Astrocyte (in vitro differentiated cells and primary cell): ENCODE measurements at regions not wholly inside any gene's neighbourhood (a gene's known extent, or its start where the extent isn't known, plus 50 kb on each side); places are given as distances from the start of the nearest gene placed in this dataset.

Source experiments
- DNase-seq: peaks from one replicate; pipeline ENCODE4 v3.0.0-alpha.2; 2010; ENCODE audit warnings: low read depth
- FAIRE-seq: peaks from 2 replicates; lab custom pipeline; 2011; peaks lifted over from hg19 to GRCh38; lab: Jason Lieb, UNC
- H2AFZ ChIP-seq: 2 replicates; pipeline ENCODE4 v1.6.0; 2012; ENCODE audit warnings: low read depth, low read length, inconsistent platforms
- H3K27ac ChIP-seq: 2 replicates; pipeline ENCODE4 v1.5.1; 2011; ENCODE audit warnings: low read depth, low read length, inconsistent platforms
- H3K27me3 ChIP-seq: 2 replicates; pipeline ENCODE4 v1.6.0; 2011; ENCODE audit warnings: low read length, inconsistent platforms; ENCODE audit not compliant: insufficient read depth
- H3K36me3 ChIP-seq: 2 replicates; pipeline ENCODE4 v1.5.1; 2011; ENCODE audit warnings: low read length, inconsistent platforms; ENCODE audit not compliant: insufficient read depth
- H3K4me1 ChIP-seq: 2 replicates; pipeline ENCODE4 v1.5.1; 2011; ENCODE audit warnings: low read length, inconsistent platforms; ENCODE audit not compliant: insufficient read depth
- H3K4me2 ChIP-seq: 2 replicates; pipeline ENCODE4 v1.6.0; 2012; ENCODE audit warnings: low read length, inconsistent platforms
- H3K4me3 ChIP-seq: 2 replicates; pipeline ENCODE4 v1.5.1; 2011; ENCODE audit warnings: low read depth, mild to moderate bottlenecking, low read length, inconsistent platforms; ENCODE audit not compliant: insufficient read depth
- H3K79me2 ChIP-seq: 2 replicates; pipeline ENCODE4 v1.6.0; 2012; ENCODE audit warnings: mild to moderate bottlenecking, low read length, inconsistent platforms; ENCODE audit not compliant: insufficient read depth
- H3K9ac ChIP-seq: 2 replicates; pipeline ENCODE4 v1.6.0; 2012; ENCODE audit warnings: mild to moderate bottlenecking, low read length, inconsistent platforms
- H3K9me3 ChIP-seq: 2 replicates; pipeline ENCODE4 v1.5.1; 2012; ENCODE audit warnings: low read depth, mild to moderate bottlenecking, low read length, inconsistent platforms; ENCODE audit not compliant: insufficient read depth
- H4K20me1 ChIP-seq: 2 replicates; pipeline ENCODE4 v1.6.0; 2012; ENCODE audit warnings: low read length, inconsistent platforms; ENCODE audit not compliant: insufficient read depth
- H3K27ac Mint-ChIP-seq: one replicate; pipeline ENCODE4 v1.8.0; 2021; ENCODE audit warnings: mild to moderate bottlenecking, mixed read lengths; ENCODE audit not compliant: unreplicated experiment
- H3K27me3 Mint-ChIP-seq: one replicate; pipeline ENCODE4 v1.8.0; 2021; ENCODE audit warnings: low read depth, mixed read lengths; ENCODE audit not compliant: unreplicated experiment
- H3K36me3 Mint-ChIP-seq: one replicate; pipeline ENCODE4 v1.8.0; 2021; ENCODE audit warnings: low read depth, mixed read lengths; ENCODE audit not compliant: unreplicated experiment
- H3K4me1 Mint-ChIP-seq: one replicate; pipeline ENCODE4 v1.8.0; 2021; ENCODE audit warnings: low read depth, mixed read lengths; ENCODE audit not compliant: unreplicated experiment
- H3K4me3 Mint-ChIP-seq: one replicate; pipeline ENCODE4 v1.8.0; 2021; ENCODE audit warnings: mild to moderate bottlenecking, moderate library complexity, mixed read lengths; ENCODE audit not compliant: unreplicated experiment
- H3K9me3 Mint-ChIP-seq: one replicate; pipeline ENCODE4 v1.8.0; 2021; ENCODE audit warnings: mild to moderate bottlenecking, mixed read lengths; ENCODE audit not compliant: unreplicated experiment
- CTCF ChIP-seq: IDR thresholded peaks from 2 replicates; pipeline ENCODE4 v1.5.1; 2011; ENCODE audit warnings: low read depth, mild to moderate bottlenecking, inconsistent platforms, low read length, moderate library complexity; ENCODE audit not compliant: insufficient read depth
- EZH2 ChIP-seq: IDR thresholded peaks from 2 replicates; pipeline ENCODE4 v1.6.1; 2012; ENCODE audit warnings: mild to moderate bottlenecking, low read length, inconsistent platforms; ENCODE audit not compliant: insufficient read depth

DNA sequence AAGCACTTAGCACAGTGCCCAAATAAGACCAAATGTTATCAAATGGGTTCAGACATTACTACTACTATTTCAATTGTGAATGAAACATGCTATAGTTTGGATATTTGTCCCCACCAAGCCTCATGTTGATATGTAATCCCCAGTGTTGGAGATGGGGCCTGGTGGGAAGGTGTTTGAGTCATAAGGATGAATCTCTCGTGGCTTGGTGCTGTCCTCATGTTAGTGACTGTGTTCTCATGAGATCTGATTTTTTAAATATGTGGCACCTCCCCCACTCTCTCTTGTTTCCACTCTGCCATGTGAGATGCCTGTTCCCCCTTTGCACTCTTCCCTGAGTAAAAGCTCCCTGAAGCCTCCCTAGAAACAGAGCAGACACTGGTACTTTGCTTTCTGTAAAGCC lies 148.7 kb upstream of the TGFBR2 start:
- Mint-ChIP-seq H3K27me3 (no peaks in the 10 kb centered on the region), H3K4me1 (peaks cover 1% of the 10 kb centered on the region)

GRCh38 chr3:30458376-30459171 lies 147.8 kb upstream of the TGFBR2 start:
- no peaks in the 10 kb centered on the region for H4K20me1 ChIP-seq
- Mint-ChIP-seq H3K27me3 (no peaks in the 10 kb centered on the region), H3K36me3 (no peaks in the 10 kb centered on the region), H3K27ac (no peak overlapping the region), H3K9me3 (peaks cover 5% of the 10 kb centered on the region), H3K4me1 (peaks cover 1% of the 10 kb centered on the region), H3K4me3 (no peak overlapping the region)
- H3K27ac ChIP-seq: no peak overlapping the region
- no peaks in the 10 kb centered on the region for H3K27me3 ChIP-seq
- DNase-seq: no peak
- H3K9ac ChIP-seq: no peak overlapping the region
- no peaks in the 10 kb centered on the region for H3K9me3 ChIP-seq
- no peaks in the 10 kb centered on the region for H3K79me2 ChIP-seq
- FAIRE-seq: no peak
- H3K4me1 ChIP-seq: no peaks in the 10 kb centered on the region
- H3K4me2 ChIP-seq: no peak overlapping the region
- no peaks in the 10 kb centered on the region for H3K36me3 ChIP-seq
- no peak overlapping the region for H2AFZ ChIP-seq
- no peak overlapping the region for H3K4me3 ChIP-seq
- TF ChIP-seq CTCF (no peak), EZH2 (no peak)

More for the DNA sequence above, 148.7 kb upstream of the TGFBR2 start:
- Histone ChIP-seq H2AFZ (no peak overlapping the region), H3K9me3 (no peaks in the 10 kb centered on the region), H3K9ac (no peak overlapping the region), H4K20me1 (no peaks in the 10 kb centered on the region), H3K4me3 (no peak overlapping the region), H3K4me1 (no peaks in the 10 kb centered on the region), H3K79me2 (no peaks in the 10 kb centered on the region), H3K4me2 (no peak overlapping the region), H3K27ac (no peak overlapping the region), H3K27me3 (no peaks in the 10 kb centered on the region), H3K36me3 (no peaks in the 10 kb centered on the region)
- no peak for TF ChIP-seq CTCF
- H3K27ac Mint-ChIP-seq: no peak overlapping the region
- no peaks in the 10 kb centered on the region for H3K36me3 Mint-ChIP-seq
- no peak for FAIRE-seq
- peaks cover 5% of the 10 kb centered on the region for H3K9me3 Mint-ChIP-seq
- DNase-seq: no peak
- H3K4me3 Mint-ChIP-seq: no peak overlapping the region

DNA sequence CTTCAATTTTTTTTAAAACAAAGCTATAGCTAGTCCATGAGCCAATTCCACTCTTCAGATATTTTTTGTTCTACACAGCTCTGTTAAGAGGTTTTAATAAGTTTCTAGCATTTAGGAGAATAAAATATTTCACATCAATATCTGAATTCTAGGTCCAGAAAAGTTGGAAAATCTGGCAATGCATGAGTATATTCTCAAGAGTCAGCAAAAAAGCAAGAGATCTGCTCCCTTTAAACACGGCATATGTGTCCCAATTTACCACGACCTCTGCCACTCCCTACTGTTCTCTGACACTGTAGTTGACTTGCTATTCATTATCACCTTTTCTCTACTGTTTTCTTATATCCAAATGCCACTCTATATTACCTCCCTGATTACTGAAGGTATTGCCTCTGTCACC lies 145.1 kb upstream of the TGFBR2 start:
- no peaks in the 10 kb centered on the region for H3K4me1 ChIP-seq
- no peaks in the 10 kb centered on the region for H4K20me1 ChIP-seq
- no peaks in the 10 kb centered on the region for H3K27me3 ChIP-seq
- no peak overlapping the region for H3K27ac Mint-ChIP-seq
- no peak overlapping the region for H3K27ac ChIP-seq
- DNase-seq: no peak
- H3K27me3 Mint-ChIP-seq: no peaks in the 10 kb centered on the region
- H3K4me3 ChIP-seq: no peak overlapping the region
- H3K4me1 Mint-ChIP-seq: peaks cover 1% of the 10 kb centered on the region
- H3K79me2 ChIP-seq: no peaks in the 10 kb centered on the region
- H3K9ac ChIP-seq: no peak overlapping the region
- H3K36me3 Mint-ChIP-seq: no peaks in the 10 kb centered on the region
- no peak for FAIRE-seq
- H3K9me3 Mint-ChIP-seq: peaks cover 5% of the 10 kb centered on the region
- H2AFZ ChIP-seq: no peak overlapping the region
- no peak overlapping the region for H3K4me3 Mint-ChIP-seq
- no peak overlapping the region for H3K4me2 ChIP-seq
- no peaks in the 10 kb centered on the region for H3K9me3 ChIP-seq
- TF ChIP-seq EZH2: no peak
- no peaks in the 10 kb centered on the region for H3K36me3 ChIP-seq
